Kidney glomerular epithelial cell (primary cell): ENCODE measurements at regions not wholly inside any gene's neighbourhood (a gene's known extent, or its start where the extent isn't known, plus 50 kb on each side); places are given as distances from the start of the nearest gene placed in this dataset.

Experiments used
- DNase-seq: peaks from one replicate; lab custom pipeline; 2025; lab: John Stamatoyannopoulos, UW

- no peak for DNase-seq
Measured at GRCh38 chr13:40336228-40337221, 329.9 kb downstream of the FOXO1 start.

GRCh38 chr13:40337651-40338050, 328.8 kb downstream of the FOXO1 start:
- DNase-seq: no peak

DNA sequence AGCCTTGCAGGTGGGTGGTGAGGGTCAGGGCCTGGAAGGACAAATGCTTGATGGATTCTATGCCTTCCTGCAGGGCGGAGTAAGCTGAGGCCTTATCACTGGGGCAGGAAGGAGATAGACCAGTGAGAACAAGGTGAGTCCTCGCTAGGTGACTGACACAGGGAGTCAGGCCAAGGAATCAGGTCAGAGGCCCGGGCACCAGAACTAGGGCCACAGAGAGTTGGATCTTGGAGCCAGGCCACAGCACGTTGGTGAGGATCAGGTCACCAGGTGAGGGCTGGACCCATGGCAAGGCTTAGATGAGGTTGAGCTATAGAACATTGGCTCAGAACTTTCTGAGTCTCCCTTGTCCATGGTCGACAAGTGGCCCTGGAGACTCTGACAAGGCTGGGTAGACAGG, 328.2 kb downstream of the FOXO1 start:
- no peak for DNase-seq

DNA sequence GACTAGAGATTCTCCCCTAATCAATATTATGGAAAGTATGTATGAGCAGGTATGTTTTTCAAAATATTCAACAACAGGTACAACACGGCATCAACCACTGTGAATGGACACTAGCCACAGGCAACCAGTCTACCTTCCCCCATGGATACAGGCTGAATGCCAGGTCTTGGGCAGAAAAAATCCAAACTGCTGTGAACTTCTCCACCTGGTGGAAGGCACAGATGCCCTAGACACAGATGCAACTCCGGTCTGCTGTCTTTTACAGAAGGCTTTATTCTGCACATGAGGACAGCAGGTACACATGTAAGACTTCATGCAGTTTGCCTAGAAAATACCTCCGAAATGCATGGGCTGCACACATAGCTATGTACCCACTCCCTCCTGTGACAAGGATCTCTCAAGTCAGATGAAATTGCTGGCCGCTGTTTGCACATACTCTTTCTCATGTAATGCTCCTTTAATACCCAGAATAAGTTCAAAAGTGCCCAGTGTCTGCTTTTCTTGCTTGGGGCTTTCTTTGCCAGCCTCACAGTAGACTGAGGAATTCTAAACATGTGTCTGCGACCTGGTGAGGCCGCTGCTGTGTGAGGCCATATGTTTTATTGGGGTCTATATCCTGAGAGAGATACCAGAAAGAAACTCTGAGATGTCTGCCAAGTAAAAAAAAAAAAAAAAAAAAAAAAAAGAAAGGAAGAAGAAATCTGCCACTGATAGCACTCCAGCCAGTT, 325.9 kb downstream of the FOXO1 start:
- DNase-seq: no peak

- DNase-seq: no peak
Measured at GRCh38 chr13:40341096-40341471, 325.4 kb downstream of the FOXO1 start.

DNA sequence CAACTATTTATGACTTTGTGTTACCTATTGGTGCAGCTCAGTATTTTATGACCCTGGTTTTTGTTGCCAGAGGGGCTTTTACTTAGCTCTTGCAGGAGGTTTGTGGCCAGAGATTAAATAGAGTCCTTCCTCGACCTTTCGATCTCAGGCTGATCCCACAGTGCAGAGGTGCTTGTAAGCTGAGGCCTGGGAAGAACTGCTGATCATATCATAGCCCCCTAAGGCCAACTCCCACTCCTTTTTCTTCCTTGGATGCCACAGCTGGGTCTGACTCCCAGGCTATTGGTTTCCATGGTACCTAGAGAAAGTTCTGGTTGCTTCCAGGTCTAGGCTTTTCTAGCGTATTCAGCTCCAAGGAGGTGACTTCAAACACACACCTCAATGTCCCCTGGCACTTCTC, 324.9 kb downstream of the FOXO1 start:
- DNase-seq: no peak

- no peak for DNase-seq
Measured at GRCh38 chr13:40342461-40342860, 324.0 kb downstream of the FOXO1 start.

- no peak for DNase-seq
Measured at GRCh38 chr13:40342901-40343300, 323.5 kb downstream of the FOXO1 start.

GRCh38 chr13:40343550-40344269, 322.7 kb downstream of the FOXO1 start:
- no peak for DNase-seq

DNA sequence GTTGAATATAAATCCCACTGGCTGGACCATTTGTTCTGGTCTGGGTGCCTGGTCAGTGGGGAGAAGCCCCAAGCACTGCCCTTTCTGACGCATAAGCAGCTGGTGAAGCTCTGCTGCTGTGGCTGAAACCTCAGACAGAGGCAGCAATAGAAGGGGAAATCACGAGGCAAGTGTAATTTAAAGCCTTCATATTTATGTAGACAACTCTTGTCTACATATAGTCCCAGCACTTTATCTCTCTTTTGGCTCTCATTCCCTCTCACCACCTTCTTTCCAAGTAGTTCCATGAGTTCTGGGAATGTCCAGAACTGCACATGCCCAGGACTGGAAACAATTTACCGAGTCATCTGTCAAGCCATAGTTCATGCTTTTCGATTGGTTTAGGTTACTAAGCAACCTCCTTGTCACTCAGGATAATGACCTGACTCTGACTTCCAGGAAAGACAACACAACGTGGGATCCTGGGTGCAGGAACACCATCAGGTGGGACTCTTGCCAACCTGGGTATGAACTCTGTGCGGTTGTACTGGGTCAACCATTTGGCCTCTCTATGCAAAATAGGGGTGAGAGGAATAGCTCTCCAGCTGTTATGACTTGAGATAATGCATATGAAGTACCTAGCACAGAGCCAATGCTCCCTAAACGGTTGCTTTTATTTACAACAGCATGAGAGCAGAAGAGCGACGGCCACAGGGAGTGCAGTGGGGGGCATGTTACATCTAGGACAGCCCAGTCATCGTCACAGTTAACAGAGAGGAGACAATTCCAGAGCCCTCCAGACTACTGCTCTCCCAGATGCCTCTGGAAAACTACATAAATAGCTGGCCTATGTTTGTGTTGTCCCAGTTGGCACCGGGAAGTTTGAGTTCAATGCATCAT, 321.9 kb downstream of the FOXO1 start:
- DNase-seq: no peak

- no peak for DNase-seq
Measured at GRCh38 chr13:40345149-40345514, 321.3 kb downstream of the FOXO1 start.

GRCh38 chr13:40345654-40346372, 320.6 kb downstream of the FOXO1 start:
- DNase-seq: no peak

- no peak for DNase-seq
Measured at GRCh38 chr13:40346592-40346991, 319.8 kb downstream of the FOXO1 start.

DNA sequence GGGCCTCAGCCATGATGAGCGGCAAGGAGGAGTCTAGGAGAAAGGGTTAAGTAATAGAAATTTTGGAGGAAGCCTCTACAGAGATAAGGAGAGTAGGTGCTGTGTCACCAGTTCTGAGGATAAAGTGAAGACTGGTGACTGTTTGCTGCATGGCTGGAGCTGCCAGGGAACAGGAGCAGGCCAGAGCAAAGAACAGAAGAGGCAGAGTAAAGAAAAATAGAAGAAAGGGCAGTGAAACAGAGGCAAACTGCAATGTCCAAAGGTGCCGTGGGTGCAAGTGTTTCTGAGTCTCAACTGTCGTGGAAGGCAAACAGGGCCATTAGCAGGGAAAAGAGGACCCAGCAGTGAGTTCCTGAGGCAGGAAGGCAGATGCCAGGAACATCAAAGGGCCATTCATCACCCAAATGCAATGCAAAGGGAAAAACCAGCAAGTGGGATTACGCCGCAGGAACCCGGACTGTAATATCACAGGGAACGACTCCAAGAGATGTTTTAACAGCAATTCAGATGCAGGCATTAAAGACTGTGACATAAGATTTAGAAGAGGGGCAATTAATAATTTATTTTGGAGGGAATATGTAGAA, 318.3 kb downstream of the FOXO1 start:
- no peak for DNase-seq

GRCh38 chr13:40350283-40350992, 316.0 kb downstream of the FOXO1 start:
- no peak for DNase-seq

GRCh38 chr13:40351537-40352379, 314.7 kb downstream of the FOXO1 start:
- no peak for DNase-seq

DNA sequence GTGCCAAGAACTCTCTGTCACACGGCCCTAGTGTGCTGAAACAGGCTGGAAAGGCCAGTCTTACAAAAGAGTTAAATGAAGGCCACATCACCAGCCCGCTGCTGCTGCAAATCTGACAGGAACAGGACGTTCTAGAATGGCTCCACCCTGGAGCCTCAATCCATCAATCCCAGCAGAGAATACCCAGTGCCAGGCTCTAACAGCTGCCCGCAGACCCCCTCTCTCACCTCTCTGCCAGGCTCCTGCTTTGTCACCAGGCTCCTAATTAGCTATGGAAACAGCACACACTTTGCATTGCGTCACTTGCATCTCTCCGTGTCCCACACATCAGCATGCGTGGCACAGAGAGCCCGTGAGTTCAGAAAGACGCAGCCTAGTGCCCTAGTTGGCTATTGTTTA, 314.1 kb downstream of the FOXO1 start:
- no peak for DNase-seq

DNA sequence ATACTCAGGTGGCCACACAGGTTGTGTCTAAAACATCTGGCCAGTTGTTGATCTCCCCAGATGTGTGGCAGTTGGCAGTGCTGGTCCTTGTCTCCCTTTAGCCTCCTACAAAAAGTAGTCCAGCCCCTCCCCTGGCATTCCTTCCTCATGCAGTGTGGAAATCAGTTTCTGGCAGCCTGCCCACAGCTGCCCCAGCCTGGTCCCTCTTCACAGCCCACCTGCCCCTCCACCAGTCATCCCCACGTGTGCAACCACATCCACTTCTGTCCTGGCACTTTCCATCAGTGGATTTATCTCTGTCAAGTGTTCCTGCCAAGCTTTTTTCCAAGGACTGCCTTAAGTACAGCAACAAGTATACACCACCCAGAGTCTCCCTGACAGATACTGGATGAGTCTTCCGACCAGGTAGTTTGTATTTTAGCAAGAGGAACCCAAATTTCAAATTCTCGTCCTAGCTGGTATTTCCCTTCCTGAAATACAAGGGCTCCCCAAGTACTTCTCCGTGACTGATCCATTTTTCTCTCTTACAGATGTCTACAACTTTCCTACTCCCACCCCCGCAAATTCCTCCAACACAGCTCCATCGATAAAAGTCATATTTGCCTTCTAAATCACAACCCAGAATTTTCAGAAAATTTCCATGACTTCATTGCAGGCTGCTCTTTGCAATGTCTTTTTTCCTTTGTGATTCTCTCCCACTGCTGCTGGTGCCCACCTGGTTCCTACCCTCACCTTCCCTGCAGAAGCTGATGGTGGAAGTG, 313.5 kb downstream of the FOXO1 start:
- DNase-seq: no peak
